NCI-H2107 treated with DMSO at 0.1 percent for 48 hours (cell line): ENCODE measurements at regions not wholly inside any gene's neighbourhood (a gene's known extent, or its start where the extent isn't known, plus 50 kb on each side); places are given as distances from the start of the nearest gene placed in this dataset.
"Not testable (repeated sequence)": the region's sequence is repeated elsewhere in the genome, so short reads cannot be mapped to it uniquely, and the experiment has no call there.

Experiments used
- DNase-seq: peaks from one replicate; lab custom pipeline; 2025; ENCODE audit not compliant: unreplicated experiment; lab: John Stamatoyannopoulos, UW

DNA sequence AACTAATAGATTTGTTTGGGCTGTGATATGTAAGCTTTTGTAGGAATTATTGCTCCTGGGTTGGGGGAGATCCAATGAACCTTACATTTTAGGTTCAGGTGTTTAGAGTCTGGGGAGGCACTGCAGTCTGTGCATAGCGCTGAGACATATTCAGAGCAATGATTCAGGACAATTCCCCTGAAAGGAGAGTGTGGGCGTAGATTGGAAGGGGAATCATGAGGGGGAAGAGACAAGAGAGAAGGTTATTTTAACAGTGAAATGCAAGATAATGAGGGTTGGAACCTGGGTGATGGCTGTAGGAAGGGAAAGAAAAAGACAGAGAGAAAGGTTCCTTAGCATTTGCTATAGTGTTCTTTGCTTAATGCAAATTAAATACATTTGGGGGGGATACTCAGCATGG, 1013.4 kb downstream of the REEP3 start:
- no peak for DNase-seq

DNA sequence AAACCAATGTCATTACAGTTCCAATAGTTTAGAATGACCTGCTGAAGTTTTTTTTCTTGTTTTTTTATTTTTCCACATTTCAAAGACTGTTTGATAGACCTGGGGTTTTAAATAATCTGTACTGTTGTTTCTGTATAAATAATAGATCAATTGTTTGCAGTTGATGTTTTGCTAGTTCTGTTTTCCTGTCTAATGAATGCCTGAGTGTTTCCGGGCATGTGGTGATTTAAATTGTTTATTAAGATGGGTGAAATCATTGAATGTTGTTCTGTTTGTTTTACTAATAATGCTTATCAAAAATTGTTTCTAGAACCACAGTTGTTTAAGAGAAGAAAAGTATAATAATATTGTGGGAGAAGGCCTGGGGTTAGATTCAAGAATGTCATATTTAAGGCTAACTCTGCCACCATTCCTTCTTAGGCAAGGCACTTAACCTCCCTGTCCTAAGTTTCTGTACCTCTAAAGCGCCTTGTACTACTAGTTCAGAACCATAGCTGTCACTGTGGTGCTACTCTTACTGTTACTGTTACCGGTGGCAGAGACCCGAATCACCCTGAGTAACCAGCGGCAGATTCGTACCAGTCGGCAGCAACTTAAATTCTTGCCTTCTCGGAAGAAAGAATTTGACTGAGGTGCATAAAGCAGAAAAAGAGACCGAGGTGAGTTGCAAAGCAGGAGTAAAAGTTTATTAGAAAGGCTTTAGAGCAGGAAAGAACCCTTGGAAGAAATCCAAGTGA, 1014.1 kb downstream of the REEP3 start:
- no peak for DNase-seq

DNA sequence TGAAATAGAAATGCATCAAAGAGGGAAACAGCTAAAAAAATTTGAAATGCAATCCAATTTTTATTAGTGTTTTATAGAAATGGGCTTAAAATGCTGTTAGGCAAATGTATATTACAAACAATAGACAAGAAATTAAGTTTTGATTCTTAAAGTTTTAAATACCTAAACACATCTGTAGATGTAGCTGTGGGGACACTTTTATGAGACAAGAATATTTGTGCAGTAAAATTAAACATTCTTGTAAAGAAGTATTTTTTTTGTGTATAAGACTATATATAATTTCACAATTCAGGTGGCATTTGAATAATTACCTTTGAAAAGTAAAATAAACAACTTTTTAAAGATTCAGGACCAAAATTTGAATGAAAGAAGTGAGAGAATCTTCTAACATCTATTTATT, 1015.9 kb downstream of the REEP3 start:
- DNase-seq, result no peak

DNA sequence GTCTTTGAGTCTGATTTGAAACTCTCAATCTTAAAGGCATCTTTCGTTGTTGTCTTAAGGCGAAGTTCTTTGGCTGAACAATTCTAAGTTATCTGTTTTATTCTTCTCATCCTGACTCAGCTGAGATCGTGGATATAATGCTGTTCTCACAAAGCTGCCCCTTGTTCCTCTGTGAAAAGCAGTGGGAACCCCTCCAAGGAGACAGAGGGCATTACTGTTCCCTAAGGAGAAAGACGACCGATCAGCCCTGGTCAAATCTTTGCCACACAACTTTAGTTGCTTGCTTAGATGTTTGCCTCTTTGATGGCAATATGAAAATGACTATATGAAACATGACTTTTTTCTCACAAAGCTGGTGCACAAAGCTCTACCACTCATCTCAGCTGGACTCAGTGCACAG, 1016.7 kb downstream of the REEP3 start:
- no peak for DNase-seq

DNA sequence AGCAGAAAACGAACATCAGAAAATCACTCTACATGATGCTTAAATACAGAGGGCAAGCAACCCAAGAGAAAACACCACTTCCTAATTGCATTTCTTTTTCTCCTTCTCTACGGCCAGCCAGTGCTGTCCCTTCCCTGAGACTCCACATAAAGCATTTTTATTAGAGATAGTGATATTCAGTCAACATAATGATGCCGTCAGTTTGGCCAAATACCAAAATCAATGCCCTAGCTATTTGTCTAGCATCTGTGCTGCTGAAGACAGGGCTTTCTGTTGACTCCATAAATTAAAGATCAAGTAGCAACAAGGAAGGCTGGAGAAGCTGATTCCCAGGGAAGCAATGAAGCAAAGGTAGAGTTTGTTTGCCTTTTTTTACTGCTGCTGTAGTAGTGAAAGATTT, 1024.9 kb downstream of the REEP3 start:
- no peak for DNase-seq

DNA sequence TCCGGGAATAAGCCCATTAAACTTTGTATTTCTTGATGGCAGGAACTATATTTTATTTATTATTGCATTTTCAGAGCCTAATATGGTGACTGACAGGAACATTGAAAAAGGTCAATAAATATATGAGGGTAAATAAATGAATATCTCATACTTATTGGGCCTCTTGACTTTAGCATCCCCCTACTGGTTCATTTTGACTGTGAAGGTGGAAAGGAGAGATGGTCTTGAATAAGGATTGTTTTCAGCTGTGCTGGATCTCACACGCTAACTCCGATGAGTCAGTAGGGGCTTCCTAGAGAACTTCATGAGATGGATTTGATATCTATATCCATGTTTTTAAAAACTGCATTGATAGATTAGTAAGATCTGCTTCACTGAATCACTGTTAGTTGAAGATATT, 1026.0 kb downstream of the REEP3 start:
- no peak for DNase-seq

DNA sequence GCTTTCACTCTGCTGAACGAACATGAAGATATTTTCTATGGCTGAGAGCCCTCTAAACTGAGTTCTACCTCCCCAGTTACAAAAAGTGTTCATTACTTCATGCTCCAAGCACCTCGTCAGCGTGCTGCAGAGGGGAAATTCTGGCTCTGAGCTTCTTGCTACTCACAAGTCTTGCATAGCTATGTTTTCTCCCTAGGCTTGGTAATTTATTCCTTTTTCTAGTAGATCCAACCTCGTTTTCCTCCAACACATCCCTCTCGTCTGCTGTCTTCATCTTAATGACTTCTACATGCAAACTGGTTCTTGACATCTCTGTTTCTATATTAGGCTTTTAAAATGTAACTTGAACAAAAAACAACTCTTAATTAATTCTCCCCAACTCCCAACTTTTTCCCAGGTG, 1034.5 kb downstream of the REEP3 start:
- DNase-seq, result no peak

DNA sequence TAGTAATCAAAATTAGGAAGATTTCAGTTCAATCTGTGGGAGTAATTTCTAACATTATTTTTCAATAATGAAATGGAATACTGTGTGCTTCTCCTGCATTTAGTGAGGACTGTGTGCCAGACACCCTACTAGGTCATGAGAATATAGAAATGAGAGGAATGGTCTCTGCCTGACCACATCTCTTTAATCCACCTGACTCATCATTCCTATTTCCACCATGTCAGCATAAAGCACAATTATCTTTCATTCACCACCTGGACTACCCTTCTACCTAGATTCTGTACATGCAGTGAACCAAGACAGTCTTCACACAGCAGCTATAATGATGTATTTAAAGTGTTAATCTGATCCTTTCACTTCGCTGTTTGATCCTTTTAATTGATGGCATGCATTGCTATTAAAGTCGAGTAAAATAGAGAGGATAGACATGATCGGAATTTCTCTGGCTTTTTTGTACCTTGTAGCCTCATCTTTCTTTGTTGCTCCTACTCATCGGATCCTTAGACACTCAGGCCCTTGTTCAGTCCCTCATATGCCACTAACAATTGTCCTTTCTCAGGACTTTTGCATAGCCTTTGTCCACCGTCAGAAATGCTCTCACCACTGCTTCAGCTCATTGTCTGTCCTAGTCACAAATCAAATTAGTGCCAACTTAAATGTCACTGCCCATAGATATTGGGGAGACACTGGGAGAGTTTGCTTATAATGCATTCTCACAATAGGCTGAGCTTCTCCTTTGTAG, 1037.1 kb downstream of the REEP3 start:
- no peak for DNase-seq

DNA sequence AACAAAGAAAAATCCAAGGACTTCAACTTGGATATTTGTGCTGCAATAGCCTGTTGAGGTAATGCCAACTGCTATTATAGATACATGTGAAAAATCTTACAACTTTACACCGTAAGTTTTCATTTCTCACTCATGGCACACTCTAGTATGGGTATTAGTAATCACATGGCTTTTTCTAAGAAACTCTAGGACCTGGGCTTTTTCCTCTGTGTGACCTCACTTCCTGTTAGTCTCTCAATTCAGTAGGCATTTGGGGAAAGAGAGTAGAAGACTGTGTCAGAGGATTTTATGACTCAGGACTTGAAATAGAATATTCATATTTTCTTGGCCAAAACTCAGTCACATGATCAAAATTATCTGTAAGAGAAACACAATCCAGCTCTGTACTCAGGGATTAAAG, 1049.9 kb downstream of the REEP3 start:
- DNase-seq, result no peak

DNA sequence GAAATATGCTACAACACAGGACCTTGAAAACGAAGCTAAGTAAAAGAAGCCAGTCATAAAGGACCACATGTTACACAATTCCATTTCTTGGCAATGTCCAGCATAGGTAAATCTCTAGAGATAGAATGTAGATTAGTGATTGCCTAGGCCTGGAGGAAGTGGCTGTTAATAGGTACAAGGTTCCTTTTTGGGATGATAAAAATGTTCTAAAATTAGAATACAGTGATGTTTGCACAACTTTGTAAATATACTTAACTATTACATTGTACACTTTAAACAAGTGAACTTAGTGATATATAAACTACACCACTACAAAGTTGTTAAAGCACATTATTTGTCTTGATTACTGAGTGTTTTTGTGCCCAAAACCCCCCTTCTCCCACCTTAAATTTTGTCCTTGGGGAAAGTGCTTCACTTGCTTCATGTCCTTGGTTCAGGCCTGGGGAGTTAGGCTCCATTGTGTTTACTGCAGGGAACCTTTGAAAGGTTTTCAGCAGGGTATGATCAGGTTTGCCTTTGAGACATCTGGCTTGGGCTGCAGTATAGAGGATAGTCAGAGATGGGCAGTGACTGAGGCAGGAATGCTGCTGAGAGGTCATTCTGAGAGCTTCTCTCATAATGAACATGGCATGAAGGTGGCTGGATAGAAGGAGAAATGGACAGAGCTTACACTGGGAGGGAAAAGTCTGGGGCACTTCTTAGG, 1052.6 kb downstream of the REEP3 start:
- no peak for DNase-seq

DNA sequence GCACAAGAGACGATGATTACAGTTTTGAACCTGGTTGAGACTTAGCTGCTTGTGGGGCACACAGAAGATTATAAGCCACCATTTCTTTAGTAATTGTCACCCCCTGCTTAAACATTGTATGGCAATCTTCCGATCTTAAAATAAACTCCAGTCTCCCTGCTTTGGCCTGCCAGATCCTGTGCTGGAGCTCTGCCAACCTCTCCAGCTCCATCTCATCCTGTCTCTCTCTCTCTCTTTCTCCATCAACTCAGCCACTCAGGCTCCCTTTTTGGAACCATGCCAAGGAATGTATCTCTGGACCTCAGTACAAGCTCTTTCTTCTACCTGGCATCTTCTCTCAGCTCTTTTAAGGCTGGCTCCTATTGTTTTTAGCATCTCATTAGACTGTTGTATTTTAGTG, 1053.2 kb downstream of the REEP3 start:
- no peak for DNase-seq

DNA sequence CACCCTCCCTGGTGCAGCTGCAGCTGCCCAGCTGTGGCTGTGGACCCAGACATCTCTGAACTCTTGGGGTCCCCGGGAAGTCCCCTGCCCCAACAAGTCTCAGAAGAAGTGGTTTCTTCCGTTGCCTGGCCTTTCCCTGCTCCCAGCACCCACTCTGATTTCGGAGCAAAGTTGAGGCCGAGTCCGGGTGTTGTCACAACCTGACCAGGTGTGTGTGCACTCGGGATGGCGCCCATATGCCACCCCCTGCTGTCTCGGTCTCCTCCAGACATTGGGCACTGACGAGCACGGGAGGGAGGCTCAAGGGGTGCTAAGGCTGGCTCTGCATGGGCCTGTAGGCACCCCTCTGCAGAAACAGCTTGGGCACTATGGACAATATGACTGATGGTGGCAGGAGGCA, 1055.3 kb downstream of the REEP3 start:
- no peak for DNase-seq

DNA sequence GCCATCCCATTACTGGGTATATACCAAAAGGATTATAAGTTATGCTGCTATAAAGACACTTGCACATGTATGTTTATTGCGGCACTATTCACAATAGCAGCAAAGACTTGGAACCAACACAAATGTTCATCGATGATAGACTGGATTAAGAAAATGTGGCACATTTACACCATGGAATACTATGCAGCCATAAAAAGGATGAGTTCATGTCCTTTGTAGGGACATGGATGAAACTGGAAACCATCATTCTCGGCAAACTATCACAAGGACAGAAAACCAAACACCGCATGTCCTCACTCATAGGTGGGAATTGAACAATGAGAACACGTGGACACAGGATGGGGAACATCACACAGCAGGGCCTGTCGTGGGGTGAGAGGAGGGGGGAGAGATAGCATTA, 1057.6 kb downstream of the REEP3 start:
- not testable (repeated sequence) for DNase-seq

DNA sequence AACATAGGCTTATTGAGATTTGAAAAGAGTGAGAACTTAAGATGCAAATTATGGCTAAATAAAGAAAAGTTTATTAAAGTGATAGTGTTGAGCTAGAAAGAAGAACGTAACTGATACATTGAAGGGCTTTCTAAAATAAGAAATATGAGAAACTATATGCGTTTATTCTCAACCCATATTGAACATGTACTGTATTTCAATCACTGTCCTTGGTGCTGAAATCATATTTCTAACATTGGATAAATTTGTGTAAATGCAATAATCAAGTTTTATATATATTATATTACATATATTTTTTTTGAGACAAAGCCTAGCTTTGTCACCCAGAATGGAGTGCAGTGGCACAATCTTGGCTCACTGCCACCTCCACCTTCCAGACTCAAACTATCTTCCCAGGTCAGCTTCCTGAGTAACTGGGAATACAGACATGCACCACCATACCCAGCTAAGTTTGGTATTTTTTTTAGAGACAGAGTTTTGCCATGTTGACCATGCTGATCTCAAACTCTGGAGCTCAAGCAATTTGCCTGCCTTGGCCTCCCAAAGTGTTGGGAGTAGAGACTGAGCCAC, 1065.8 kb downstream of the REEP3 start:
- no peak for DNase-seq

DNA sequence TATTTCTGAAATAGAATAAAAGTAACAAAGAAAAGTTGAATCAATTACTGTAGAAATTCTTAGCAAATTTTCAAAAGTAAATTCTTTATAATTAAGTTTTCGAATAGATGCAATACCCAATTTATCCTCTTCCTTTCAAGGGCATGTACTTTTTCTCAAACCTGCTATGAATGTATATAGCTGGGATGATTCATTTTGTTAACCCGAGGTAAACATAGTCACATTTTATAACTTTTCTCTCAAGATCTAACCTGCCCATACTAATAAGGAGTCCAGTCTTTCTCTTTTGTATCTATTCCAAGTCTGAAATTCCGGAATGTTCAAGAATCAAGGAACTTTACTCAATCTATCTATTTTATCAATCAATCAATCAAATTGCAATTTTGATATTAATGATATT, 1072.9 kb downstream of the REEP3 start:
- DNase-seq, result no peak

DNA sequence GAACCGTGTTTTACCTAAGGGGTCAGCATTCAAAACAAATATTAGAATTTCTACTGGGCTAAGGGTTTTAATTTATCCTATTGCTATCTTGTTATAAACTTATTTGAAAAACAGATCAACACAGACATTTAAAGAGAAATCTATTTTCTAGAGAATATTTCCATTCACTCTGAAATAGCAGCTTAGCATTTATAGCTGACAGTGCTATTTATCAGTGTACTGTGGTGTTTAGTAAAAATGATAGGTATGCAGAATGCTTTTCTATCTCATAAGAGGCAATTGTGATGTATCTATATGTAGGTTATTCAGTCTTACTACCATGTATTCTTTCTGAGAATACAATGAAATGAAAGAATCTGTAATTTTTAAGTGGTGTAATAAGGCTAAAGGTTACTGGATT, 1077.4 kb downstream of the REEP3 start:
- no peak for DNase-seq

DNA sequence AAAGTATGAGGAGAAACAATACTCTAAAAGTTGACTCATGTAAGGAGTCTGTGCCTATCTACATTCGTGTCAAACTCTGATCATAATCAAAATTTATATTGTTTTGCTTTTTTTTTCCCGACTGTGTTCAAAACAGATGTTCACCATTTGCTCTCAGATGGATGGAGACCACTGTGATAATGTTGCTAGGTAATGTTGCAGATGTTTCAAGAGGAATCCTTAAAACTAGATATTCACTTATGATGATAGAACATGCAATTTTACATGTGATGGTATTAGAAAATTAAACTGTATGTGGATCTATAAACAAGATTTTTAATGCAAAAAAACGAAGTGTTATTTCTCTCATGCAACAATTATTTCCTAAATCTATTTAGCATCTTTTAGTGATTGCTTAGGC, 1080.1 kb downstream of the REEP3 start:
- no peak for DNase-seq

DNA sequence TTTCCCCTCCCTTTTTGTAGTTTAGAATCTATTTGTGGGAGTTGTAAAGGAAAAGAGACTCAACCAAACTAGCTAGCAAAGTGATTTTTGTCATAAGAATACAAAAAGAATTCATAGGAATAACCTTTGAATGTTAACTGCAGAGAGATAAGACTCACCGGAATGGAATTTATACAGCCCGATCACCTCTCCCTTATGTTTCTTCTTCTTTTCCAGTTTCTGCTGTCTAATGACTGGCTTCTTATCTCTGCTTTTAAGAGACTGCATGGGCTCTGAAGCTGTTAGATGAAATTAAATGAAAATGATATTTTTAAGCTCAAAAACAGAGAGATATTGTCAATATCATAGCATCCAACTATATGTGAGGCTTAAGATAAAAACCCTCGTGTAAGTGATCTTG, 1095.9 kb downstream of the REEP3 start:
- no peak for DNase-seq

DNA sequence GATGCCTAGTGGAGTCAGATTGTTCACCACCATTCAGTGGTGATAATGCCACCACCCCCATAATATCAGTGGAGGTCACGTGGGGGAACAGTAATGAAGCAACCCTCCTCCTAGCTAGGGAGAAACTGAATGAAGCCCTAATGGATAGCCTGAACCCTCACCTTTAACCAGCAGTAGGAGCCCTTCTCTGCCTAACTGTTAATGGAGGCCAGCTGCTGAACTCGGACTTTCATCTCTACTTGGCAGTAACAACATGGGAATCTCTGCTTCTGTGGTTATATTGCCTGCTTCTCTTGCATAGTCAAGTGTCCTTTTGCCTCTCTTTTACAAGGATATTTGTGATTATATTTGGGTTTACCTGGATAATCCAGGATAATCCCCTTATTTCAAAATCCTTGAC, 1097.9 kb downstream of the REEP3 start:
- no peak for DNase-seq

DNA sequence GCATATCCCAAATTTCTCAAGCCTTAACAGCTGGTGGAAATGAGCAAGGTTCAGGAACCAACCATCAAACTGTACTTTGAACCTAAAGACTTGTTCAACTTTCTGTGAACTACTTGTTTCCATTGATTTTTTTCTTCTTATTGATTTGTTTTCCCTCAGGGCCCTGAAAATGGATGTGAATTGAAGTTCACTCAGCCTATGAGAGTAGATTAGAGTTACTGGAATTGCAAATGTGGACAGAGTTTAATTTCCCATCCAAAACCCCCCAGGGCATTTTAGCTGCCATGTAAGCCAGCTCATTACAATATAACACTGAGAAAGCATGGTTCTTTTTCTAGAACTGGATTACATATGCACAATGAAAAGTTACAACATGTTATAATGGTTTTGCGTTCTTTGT, 1105.7 kb downstream of the REEP3 start:
- no peak for DNase-seq

DNA sequence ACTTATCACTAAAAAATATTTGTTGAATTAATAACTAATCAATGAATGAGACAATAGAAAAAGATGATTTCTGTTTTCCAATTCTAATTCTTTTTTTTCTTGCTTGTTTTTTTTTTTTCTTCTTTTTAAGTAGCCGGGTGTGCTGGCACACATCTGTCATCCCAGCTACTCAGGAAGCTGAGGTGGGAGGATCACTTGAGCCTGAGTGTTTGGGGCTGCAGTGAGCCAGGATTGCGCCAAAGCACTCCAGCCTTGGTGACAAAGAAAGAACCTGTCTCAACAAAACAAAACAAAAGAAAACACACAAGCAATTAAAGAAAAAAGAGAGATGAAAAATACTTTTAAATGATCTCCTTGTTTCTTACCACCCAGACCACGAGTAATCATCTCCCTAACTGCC, 1109.3 kb downstream of the REEP3 start:
- DNase-seq, result no peak

DNA sequence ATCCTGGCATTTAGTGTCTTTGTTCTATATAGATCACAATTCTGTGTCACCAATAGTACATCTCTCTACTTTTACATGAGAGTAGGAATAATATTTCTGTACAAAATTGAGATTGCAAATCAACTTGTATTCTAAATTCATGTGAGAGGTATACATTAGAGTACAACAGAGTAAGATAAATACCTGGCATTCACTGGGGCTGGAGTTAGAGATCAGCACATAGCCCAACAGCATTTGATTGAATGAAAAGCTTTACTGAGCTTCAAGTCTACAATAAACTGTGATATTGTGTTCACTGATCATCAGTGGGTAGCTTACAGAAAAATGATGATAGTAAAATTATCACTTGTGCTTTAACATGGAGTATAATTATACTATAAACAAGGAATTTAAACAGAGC, 1114.7 kb downstream of the REEP3 start:
- DNase-seq, result no peak
